ENCODE measurements at regions not wholly inside any gene's neighbourhood (a gene's known extent, or its start where the extent isn't known, plus 50 kb on each side); places are given as distances from the start of the nearest gene placed in this dataset.

DNA sequence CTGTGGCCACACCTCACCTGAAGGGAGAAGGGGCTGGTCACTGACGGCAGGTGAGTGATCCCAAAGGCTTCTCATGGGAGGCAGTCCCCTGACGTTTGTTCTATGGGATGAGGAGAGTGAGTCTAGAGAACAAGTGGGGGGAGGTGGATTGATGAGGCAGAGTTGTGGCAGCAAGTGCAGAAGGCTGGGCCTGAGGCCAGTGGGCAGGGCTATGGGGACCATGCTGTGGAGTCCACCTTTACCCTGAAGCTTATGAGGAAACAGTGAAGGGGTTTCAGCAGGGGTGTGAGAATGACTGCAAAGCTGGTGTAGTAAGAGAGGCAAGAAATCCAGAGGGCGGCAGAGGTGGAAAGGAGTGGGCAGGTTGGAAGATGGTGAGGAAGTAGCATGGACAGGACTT is 96.9 kb upstream of the PFN2 start:
- Mint-ChIP-seq H3K36me3 (no peaks in the 10 kb centered on the region), H3K4me1 (0 out of 2 replicates have a peak, but pooled peaks cover 3% of the 10 kb centered on the region), H3K4me3 (no peak overlapping the region), H3K27me3 (ENCODE audit: low read depth) (no peaks in the 10 kb centered on the region), H3K9me3 (no peaks in the 10 kb centered on the region), H3K27ac (no peak overlapping the region)
- ATAC-seq = no peak
- ChIA-PET POLR2A (no interaction called here), CTCF (no interaction called here)
- no peak for DNase-seq (ENCODE audit: low spot score)
- TF ChIP-seq, protein P1, sequence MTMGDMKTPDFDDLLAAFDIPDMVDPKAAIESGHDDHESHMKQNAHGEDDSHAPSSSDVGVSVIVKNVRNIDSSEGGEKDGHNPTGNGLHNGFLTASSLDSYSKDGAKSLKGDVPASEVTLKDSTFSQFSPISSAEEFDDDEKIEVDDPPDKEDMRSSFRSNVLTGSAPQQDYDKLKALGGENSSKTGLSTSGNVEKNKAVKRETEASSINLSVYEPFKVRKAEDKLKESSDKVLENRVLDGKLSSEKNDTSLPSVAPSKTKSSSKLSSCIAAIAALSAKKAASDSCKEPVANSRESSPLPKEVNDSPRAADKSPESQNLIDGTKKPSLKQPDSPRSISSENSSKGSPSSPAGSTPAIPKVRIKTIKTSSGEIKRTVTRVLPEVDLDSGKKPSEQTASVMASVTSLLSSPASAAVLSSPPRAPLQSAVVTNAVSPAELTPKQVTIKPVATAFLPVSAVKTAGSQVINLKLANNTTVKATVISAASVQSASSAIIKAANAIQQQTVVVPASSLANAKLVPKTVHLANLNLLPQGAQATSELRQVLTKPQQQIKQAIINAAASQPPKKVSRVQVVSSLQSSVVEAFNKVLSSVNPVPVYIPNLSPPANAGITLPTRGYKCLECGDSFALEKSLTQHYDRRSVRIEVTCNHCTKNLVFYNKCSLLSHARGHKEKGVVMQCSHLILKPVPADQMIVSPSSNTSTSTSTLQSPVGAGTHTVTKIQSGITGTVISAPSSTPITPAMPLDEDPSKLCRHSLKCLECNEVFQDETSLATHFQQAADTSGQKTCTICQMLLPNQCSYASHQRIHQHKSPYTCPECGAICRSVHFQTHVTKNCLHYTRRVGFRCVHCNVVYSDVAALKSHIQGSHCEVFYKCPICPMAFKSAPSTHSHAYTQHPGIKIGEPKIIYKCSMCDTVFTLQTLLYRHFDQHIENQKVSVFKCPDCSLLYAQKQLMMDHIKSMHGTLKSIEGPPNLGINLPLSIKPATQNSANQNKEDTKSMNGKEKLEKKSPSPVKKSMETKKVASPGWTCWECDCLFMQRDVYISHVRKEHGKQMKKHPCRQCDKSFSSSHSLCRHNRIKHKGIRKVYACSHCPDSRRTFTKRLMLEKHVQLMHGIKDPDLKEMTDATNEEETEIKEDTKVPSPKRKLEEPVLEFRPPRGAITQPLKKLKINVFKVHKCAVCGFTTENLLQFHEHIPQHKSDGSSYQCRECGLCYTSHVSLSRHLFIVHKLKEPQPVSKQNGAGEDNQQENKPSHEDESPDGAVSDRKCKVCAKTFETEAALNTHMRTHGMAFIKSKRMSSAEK (CRISPR knock-in tag; IDR thresholded peaks at IDR 0.05; ENCODE audit: borderline replicate concordance) = no peak

DNA sequence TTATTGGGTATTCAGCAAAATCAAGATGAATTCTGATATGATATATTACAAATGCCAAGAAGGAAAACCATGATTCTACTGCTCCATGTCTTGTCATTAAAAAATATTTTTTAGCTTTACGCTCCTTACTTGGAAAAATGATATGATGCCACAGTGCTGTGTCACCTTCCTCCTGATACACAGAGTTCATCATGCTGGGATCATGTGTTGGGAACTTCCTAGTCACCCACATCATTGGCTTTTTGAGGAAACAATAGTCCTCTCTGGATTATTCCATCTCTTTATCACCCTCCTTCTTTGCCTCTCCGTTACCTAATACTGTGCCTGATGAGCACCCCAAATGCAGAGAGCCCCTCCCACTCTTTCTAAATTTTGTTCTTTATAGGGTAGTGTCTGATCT is 94.3 kb upstream of the PFN2 start:
- DNase-seq (ENCODE audit: low spot score) = no peak
- Mint-ChIP-seq H3K27me3 (ENCODE audit: low read depth) (peaks cover 9% of the 10 kb centered on the region; the same call in 1 of the 2 replicates), H3K4me3 (no peak overlapping the region), H3K27ac (no peak overlapping the region), H3K4me1 (peaks cover 17% of the 10 kb centered on the region), H3K36me3 (no peaks in the 10 kb centered on the region), H3K9me3 (no peaks in the 10 kb centered on the region)
- ChIA-PET POLR2A (no interaction called here), CTCF (no interaction called here)
- TF ChIP-seq, protein P2, sequence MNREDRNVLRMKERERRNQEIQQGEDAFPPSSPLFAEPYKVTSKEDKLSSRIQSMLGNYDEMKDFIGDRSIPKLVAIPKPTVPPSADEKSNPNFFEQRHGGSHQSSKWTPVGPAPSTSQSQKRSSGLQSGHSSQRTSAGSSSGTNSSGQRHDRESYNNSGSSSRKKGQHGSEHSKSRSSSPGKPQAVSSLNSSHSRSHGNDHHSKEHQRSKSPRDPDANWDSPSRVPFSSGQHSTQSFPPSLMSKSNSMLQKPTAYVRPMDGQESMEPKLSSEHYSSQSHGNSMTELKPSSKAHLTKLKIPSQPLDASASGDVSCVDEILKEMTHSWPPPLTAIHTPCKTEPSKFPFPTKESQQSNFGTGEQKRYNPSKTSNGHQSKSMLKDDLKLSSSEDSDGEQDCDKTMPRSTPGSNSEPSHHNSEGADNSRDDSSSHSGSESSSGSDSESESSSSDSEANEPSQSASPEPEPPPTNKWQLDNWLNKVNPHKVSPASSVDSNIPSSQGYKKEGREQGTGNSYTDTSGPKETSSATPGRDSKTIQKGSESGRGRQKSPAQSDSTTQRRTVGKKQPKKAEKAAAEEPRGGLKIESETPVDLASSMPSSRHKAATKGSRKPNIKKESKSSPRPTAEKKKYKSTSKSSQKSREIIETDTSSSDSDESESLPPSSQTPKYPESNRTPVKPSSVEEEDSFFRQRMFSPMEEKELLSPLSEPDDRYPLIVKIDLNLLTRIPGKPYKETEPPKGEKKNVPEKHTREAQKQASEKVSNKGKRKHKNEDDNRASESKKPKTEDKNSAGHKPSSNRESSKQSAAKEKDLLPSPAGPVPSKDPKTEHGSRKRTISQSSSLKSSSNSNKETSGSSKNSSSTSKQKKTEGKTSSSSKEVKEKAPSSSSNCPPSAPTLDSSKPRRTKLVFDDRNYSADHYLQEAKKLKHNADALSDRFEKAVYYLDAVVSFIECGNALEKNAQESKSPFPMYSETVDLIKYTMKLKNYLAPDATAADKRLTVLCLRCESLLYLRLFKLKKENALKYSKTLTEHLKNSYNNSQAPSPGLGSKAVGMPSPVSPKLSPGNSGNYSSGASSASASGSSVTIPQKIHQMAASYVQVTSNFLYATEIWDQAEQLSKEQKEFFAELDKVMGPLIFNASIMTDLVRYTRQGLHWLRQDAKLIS (CRISPR knock-in tag; IDR thresholded peaks at IDR 0.05; ENCODE audit: borderline replicate concordance) = no peak
- TF ChIP-seq NFE2L1 (CRISPR knock-in tag; IDR thresholded peaks at IDR 0.05) (no peak), ETV6 (CRISPR knock-in tag; IDR thresholded peaks at IDR 0.05) (no peak), KAT7 (CRISPR knock-in tag; IDR thresholded peaks at IDR 0.05; ENCODE audit: borderline replicate concordance) (no peak), MYBL2 (CRISPR knock-in tag; IDR thresholded peaks at IDR 0.05) (no peak), ZNF138 (CRISPR knock-in tag; conservative IDR thresholded peaks at IDR 0.05) (no peak), GTF2I (CRISPR knock-in tag; conservative IDR thresholded peaks at IDR 0.05) (no peak), TP53 (CRISPR knock-in tag; IDR thresholded peaks at IDR 0.05) (no peak), CREB1 (CRISPR knock-in tag; IDR thresholded peaks at IDR 0.05) (no peak), RELA (CRISPR knock-in tag; IDR thresholded peaks at IDR 0.05; ENCODE audit: borderline replicate concordance) (no peak)
- TF ChIP-seq, protein P3, sequence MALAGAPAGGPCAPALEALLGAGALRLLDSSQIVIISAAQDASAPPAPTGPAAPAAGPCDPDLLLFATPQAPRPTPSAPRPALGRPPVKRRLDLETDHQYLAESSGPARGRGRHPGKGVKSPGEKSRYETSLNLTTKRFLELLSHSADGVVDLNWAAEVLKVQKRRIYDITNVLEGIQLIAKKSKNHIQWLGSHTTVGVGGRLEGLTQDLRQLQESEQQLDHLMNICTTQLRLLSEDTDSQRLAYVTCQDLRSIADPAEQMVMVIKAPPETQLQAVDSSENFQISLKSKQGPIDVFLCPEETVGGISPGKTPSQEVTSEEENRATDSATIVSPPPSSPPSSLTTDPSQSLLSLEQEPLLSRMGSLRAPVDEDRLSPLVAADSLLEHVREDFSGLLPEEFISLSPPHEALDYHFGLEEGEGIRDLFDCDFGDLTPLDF (CRISPR knock-in tag; IDR thresholded peaks at IDR 0.05) = no peak
- TF ChIP-seq, protein P4, sequence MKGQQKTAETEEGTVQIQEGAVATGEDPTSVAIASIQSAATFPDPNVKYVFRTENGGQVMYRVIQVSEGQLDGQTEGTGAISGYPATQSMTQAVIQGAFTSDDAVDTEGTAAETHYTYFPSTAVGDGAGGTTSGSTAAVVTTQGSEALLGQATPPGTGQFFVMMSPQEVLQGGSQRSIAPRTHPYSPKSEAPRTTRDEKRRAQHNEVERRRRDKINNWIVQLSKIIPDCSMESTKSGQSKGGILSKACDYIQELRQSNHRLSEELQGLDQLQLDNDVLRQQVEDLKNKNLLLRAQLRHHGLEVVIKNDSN (CRISPR knock-in tag; IDR thresholded peaks at IDR 0.05) = no peak
- TF ChIP-seq, protein P5, sequence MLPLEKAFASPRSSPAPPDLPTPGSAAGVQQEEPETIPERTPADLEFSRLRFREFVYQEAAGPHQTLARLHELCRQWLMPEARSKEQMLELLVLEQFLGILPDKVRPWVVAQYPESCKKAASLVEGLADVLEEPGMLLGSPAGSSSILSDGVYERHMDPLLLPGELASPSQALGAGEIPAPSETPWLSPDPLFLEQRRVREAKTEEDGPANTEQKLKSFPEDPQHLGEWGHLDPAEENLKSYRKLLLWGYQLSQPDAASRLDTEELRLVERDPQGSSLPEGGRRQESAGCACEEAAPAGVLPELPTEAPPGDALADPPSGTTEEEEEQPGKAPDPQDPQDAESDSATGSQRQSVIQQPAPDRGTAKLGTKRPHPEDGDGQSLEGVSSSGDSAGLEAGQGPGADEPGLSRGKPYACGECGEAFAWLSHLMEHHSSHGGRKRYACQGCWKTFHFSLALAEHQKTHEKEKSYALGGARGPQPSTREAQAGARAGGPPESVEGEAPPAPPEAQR (CRISPR knock-in tag; IDR thresholded peaks at IDR 0.05) = no peak
- no peak for ATAC-seq
